OCI-LY3 (cell line): ENCODE measurements at regions not wholly inside any gene's neighbourhood (a gene's known extent, or its start where the extent isn't known, plus 50 kb on each side); places are given as distances from the start of the nearest gene placed in this dataset.

ENCODE experiments used
- EZH2phosphoT487 ChIP-seq: fragments of 200-600 bp; shearing (Covaris generic); IDR thresholded peaks from 2 replicates; pipeline ENCODE4 v1.6.1; 2018; ENCODE audit warnings: antibody characterized with exemption, mixed run types, low read depth
- TF ChIP-seq, protein P1 (sequence below): fragments of 200-600, 300-600 bp; sonication (generic); IDR thresholded peaks from 2 replicates; pipeline ENCODE4 v1.5.1; 2014; ENCODE audit warnings: antibody characterized with exemption, low read length, low read depth

DNA sequence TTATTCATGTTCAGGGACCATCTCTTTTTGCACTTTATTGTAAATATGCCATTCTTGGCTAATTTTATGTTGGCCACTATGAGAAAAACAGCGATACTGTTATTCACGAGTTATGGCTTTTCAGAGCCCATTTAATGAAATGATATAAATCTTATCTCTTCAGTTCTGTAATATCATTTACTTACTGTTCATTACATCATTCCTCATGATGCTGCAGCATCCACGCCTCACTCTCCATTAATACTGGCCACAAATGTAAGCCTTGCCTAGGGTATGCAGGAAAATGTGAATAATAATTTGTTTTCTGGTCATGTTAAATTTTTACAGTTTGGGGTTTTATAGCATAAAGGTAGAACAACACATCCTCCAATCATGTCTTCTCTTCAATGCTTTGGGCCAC is 639.6 kb downstream of the SMARCA1 start:
- TF ChIP-seq, protein P1, sequence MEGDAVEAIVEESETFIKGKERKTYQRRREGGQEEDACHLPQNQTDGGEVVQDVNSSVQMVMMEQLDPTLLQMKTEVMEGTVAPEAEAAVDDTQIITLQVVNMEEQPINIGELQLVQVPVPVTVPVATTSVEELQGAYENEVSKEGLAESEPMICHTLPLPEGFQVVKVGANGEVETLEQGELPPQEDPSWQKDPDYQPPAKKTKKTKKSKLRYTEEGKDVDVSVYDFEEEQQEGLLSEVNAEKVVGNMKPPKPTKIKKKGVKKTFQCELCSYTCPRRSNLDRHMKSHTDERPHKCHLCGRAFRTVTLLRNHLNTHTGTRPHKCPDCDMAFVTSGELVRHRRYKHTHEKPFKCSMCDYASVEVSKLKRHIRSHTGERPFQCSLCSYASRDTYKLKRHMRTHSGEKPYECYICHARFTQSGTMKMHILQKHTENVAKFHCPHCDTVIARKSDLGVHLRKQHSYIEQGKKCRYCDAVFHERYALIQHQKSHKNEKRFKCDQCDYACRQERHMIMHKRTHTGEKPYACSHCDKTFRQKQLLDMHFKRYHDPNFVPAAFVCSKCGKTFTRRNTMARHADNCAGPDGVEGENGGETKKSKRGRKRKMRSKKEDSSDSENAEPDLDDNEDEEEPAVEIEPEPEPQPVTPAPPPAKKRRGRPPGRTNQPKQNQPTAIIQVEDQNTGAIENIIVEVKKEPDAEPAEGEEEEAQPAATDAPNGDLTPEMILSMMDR, result no peak
- no peak for TF ChIP-seq EZH2phosphoT487
